Activated CD4-positive, CD25-positive, alpha-beta regulatory T cell treated with anti-CD3 and anti-CD28 coated beads, Interleukin-2, amount 50 U/mL, for 72 hours (primary cell): ENCODE measurements at regions not wholly inside any gene's neighbourhood (a gene's known extent, or its start where the extent isn't known, plus 50 kb on each side); places are given as distances from the start of the nearest gene placed in this dataset.
"Not testable (repeated sequence)": the region's sequence is repeated elsewhere in the genome, so short reads cannot be mapped to it uniquely, and the experiment has no call there.

ENCODE experiments used
- DNase-seq: peaks from one replicate; pipeline ENCODE4 v3.0.0; 2021

GRCh38 chr17:36695710-36696109 is 94.3 kb downstream of the MRM1 start:
- DNase-seq = not testable (repeated sequence)

GRCh38 chr17:36696805-36697204 is 95.4 kb downstream of the MRM1 start:
- no peak for DNase-seq

- no peak for DNase-seq
Measured at GRCh38 chr17:36697903-36698530, 96.6 kb downstream of the MRM1 start.

- DNase-seq = no peak
Measured at GRCh38 chr17:36701429-36702099, 100.2 kb downstream of the MRM1 start.

- no peak for DNase-seq
Measured at GRCh38 chr17:36702636-36703035, 101.3 kb downstream of the MRM1 start.

GRCh38 chr17:36703860-36704266 is 102.5 kb downstream of the MRM1 start:
- DNase-seq = peak; percentile 41

GRCh38 chr17:36705283-36705795 is 104.0 kb downstream of the MRM1 start:
- no peak for DNase-seq

GRCh38 chr17:36705874-36706731 is 104.7 kb downstream of the MRM1 start:
- peak; percentile 47 for DNase-seq

GRCh38 chr17:36707904-36708303 is 106.5 kb downstream of the MRM1 start:
- DNase-seq = no peak

- no peak for DNase-seq
Measured at GRCh38 chr17:36714789-36715188, 113.4 kb downstream of the MRM1 start.

- DNase-seq = no peak
Measured at GRCh38 chr17:36715951-36716350, 114.6 kb downstream of the MRM1 start.

- no peak for DNase-seq
Measured at GRCh38 chr17:36717088-36717487, 115.7 kb downstream of the MRM1 start.

- DNase-seq = no peak
Measured at GRCh38 chr17:36720131-36720530, 118.7 kb downstream of the MRM1 start.

GRCh38 chr17:36721560-36722120 is 120.3 kb downstream of the MRM1 start:
- DNase-seq = no peak

GRCh38 chr17:36722121-36722902 is 120.9 kb downstream of the MRM1 start:
- peak; percentile 83 for DNase-seq

- no peak for DNase-seq
Measured at GRCh38 chr17:36722903-36723263, 121.5 kb downstream of the MRM1 start.

GRCh38 chr17:36723459-36724025 is 122.2 kb downstream of the MRM1 start:
- DNase-seq = no peak

- DNase-seq = no peak
Measured at GRCh38 chr17:36726199-36726598, 124.8 kb downstream of the MRM1 start.

- no peak for DNase-seq
Measured at GRCh38 chr17:36727052-36727451, 125.7 kb downstream of the MRM1 start.

GRCh38 chr17:36727577-36727976 is 126.2 kb downstream of the MRM1 start:
- DNase-seq = no peak

GRCh38 chr17:36728030-36728991 is 126.9 kb downstream of the MRM1 start:
- DNase-seq = no peak
